ENCODE measurements at regions not wholly inside any gene's neighbourhood (a gene's known extent, or its start where the extent isn't known, plus 50 kb on each side); places are given as distances from the start of the nearest gene placed in this dataset.
A peak's percentile ranks its signal among the peaks of the same experiment; 100 is the strongest.

DNA sequence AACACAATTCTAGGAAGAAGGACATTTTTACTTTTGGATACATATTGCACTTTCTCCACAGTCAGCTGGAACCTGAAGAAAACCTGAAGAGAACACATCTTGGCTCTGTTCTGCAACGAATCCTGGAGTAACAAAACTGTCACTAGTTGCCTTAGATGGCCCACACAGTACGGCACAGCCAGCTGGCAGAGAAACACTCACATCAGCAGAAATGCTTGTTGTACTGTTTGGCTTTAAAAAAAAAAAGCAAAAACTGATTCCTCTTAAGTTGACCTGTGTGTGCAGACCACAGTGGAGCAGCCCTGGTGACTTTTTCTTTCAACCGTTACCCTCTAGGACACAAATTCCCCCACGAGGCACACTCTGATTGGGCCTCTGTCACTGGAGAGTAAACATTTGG, 152.3 kb upstream of the TWIST2 start:
- FAIRE-seq (no peak), DNase-seq (ENCODE audit: insufficient read length, low spot score) (no peak)

DNA sequence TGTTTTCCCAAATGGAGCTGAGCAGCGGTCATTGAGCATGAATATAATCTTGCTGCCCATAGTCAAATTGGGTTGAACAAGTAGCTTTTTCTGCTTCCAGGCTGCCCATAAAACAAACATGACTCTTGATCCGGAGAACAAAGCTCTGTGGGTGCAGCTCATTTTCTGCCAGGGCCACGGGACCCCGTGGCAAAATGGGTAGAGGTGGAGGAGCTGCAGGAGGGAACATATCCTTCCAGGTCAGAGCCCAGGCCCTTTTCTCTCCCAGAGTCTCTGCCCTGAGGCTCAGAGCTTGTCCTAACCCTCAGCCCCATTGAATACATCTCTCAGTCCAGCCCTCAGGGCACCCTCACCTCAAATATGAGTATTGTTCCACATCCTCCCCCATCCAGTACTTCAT, 151.6 kb upstream of the TWIST2 start:
- no peak for FAIRE-seq
- no peak for DNase-seq (ENCODE audit: insufficient read length, low spot score)

DNA sequence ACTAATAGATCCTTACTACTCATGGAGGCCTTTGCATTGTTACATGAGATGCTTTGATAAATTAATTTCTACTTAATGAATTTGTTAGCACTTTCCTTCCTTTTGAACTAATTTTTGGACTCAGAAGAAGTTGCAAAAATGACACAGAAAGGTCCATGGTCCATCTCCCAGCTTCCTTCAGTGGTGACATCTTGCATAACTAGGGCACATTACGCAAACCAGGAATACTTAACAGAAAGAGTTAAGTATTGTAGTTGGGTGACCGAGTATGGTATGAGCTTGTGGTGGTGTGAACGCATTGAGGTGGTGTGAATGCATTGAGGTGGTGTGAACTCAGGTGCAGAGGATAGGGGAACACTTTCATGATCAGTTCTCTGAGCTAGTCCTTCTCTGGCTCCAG, 151.1 kb upstream of the TWIST2 start:
- DNase-seq (ENCODE audit: insufficient read length, low spot score) (no peak), FAIRE-seq (peak; percentile 85)

DNA sequence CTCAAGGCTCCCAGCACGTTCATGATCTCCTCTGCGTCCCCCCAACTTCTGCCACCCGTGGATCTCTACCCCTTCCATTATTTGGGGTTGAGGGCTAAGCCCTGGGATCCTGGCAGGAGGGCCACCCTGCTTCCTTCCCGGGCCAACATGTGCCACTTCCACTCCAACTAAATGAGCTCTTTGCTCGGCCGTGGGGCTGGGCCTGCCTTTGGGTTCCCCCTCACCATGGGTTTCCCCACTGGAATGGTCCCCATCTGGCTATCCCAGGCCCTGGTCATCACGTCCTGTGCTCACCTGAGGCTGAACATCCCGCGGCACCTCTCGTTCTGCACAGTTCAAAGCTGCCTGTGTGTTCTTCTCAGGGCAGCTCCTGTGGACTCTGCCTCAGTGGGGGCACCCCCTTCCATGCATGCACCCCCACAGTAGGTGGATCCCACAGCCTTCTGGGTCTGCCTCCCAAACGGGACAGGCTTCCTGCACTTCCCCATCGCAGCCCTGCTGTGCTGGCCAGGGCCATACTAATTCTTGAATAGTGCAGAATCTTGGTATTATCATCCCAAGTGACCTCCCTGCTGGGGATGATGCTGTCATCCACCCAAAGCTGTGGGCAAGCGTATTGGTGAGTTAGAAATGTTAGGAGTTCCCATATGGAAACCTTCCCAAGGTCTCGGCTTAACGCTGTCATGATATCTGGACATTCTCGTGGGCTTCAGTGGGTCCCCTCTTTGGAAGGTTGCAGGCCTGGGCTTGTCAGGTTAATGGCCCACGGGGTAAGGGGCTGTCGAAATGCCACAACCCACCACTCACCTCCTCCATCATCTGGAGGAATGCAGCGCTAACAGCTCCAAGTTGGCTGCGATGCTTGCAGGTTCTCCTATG, 150.5 kb upstream of the TWIST2 start:
- DNase-seq (ENCODE audit: insufficient read length, low spot score) (no peak), FAIRE-seq (no peak)

DNA sequence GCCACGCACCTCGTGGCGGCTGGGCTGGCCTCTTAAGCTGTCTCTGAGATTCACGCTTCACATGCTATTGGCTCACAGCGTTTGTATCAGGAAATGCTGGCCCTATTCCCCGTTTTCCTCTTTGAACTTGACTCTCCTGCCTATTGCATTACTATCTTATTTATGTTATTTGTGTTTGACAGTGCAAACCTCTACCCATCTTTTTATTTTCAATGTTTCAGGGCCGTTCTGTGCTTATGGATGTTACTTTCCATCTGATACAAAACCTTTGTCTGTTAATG, 149.9 kb upstream of the TWIST2 start:
- FAIRE-seq (no peak), DNase-seq (ENCODE audit: insufficient read length, low spot score) (no peak)

DNA sequence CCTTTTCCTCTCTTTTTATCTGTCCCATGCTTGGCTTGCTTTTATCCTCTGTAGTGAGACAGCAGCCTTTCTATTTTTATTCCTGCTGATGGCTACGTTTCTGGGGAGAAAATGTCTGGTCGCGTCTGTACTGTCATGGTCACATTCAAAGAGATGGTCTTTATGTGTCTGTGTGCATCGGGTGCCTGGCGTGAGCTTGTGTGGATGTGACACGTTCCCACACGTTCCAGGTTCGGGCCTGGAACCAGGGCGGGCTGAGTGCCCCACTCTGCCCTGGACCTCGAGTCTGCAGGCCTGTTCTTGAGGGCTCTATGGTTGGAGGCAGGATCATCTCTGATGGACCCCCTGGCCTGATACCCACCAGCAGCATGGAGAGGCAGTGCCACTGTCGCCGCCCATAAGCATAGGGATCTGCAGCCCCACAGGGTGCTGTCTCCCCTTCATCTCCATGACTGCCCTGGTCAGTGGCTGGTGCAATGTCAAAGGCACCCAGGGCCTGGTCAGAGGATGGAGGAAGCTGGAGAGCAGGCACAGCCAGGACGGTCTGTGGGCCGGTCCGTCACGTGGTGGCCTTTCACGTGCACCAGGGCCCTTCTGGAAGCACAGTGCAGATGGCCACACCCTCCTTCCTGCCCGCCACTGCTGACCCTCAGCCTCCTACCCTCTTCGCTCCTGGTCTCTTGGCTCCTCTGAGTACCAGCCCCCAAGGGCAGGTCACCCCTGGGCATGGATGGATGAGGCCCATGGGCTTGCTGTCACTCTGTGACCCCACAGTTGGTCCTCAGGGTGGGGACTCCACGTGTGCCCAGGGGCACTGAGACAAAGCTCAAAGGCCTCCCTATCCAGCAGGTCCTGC, 149.2 kb upstream of the TWIST2 start:
- FAIRE-seq = no peak
- no peak for DNase-seq (ENCODE audit: insufficient read length, low spot score)

DNA sequence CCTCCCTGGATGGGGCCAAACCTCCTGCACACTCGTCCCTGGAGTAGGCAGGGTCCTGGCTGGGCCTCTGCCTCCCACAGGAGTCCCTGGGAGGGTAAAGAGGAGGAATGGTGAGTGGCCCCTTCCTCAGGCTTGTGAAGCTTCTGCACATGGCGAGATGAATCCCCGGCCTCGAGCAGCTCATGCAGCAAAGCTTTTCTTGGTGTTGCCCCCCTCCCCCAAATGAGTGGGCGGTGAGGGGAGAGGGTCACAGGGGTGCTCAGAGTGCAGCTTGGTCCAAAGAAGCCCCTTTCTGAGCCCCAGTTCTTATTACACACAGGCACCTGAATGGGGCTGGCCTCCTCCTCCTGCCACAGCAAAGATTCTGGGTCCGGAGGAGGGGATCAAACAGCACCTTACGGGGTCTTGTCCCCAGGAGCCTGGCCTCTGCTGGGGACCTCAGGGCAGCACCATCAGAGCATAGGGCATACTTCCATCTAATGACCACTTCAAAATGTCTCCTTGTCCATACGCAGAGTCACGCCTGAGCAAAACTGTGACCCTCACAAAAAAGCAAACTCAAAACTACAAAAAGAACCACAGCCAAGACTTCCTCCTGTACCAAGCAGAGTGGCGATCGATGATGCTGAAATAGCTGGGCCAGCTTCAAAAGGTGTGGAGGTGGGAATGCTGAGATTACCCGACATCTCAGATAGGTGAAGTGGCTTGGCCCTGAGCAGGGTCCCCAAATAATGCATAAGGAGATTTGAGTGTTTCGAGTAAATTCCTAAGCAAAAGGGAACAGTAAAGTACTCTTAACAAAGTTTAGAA, 148.4 kb upstream of the TWIST2 start:
- DNase-seq (ENCODE audit: insufficient read length, low spot score) (no peak), FAIRE-seq (no peak)

DNA sequence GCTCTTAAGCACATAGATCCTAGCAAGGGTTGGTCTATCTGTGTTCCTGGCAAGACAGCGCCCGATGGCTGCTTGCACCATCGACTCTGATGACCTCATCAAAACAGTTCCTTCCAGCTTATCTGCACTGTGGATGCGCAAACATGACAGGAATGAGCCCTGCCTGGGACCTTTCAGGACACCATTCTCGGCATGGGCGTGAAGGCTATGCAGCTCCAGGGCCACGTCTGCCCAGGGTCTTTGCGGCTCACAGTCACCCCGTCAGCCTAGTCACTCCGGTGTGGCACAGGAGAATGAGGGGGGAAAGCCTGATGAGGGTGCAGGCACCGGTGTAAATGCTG, 147.8 kb upstream of the TWIST2 start:
- no peak for DNase-seq (ENCODE audit: insufficient read length, low spot score)
- no peak for FAIRE-seq

DNA sequence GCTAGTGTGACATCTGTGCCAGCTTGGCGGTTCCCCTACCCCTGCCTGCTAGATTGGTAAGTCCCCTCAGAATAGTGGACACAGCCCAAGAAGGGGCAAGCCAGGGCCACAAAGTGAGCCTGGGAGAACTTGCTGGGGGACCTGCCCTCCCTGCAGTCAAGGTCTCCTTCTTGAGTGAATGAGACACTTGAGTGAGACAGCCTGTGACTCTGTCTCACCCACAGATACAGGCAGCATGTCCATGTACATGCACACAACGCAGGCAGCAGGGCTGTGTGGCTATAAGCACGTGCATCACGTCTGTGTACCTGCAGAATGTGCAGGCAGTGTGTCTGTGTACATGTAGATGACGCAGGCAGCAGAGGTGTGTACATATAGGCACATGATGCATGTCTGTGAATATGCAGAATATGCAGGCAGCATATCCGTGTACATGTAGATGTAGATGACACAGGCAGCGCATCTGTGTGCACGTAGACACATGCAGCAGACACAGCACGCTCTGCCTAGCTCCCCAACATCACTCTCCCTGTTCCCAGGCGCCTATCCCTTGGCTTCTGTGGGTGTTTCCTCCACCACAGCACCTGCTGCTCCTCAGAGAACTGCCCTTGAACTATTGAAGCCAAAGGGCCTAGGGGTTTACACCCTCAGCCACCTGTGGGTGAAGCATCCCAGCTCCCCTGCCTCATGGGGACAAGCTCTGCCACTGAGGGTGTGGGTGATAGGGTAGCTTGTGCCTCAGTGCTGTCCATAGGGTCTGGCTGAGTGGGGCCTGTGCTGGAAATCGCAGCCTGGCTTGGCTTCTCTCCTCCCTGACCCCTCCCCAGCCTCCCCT, 147.2 kb upstream of the TWIST2 start:
- DNase-seq (ENCODE audit: insufficient read length, low spot score) (no peak), FAIRE-seq (peak; percentile 66)

DNA sequence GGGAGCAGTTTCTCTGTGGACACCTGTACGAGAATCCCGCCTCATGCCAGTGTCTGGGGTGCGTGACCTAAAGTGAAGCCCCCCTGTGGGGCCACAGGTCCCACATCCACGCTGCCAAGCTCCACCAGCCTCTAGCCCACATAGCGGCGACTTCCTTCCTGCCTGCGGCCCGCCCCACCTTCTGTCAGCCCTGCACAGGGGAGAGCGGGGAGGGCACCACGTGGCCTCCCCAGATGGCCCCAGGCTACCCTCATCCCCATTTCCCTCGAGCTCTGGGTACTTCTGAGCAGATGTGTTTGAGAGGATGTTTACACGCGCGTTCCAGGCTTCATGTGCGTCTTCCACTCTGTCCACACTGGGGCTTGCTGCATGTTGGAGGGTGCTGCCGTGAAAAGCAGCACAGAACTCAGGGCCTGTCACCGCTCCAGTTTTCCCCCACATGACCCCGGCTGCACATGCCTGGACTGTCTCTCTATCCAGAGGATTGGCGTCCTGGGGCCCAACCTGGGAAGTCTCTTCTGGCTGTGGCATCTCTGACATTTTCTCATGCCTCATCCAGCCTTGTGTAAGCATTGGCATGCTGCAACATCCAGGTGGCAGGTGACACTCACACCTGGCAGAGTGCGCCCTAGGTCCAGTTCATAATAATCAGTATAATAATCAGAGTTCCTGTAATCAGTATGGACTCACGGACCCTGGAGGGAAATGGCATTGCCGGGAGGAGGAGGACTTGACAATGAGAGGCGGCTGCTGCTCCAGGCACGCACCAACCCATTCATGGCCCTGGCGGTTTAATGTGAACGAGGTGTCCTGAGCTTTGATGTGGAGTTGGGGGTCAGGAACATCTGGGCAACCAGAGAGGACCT, 146.3 kb upstream of the TWIST2 start:
- no peak for FAIRE-seq
- DNase-seq (ENCODE audit: insufficient read length, low spot score) = no peak

DNA sequence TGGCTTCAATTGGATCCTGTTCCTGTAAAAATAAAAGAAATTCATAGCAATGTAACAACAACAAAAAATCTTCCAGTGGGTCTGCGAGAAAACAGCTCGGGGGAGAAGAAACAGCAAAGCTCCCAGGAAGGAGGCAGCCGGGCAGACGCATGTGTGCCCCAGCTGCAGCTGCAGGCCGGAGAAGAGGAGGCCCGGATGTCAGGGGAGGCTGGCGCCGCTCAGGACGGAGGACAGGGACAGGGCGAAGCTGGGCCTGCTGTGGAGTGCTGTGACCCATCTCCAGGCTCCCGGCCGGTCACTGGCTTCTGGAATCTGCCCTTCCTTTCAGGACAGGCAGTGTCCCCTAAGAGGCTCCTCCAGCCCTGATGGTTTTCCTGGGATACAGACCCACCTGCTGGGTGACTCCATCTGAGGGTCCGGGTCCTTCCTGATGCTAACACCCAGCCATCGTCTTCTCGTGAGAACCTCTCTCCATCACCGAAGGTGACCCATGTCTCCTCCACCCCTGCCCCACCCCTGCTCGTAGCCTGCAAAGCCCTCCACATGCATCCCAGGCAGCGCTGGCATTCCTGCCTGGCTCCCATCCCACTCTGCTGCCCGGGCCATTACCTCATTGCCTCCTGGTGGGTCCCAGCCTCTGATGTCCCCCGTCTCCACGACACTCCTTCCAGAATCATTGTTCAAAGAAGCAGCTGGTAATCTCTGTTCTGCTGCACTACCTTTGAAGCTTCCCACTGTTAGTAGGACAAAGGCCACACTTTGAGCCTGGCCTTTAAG, 145.4 kb upstream of the TWIST2 start:
- no peak for FAIRE-seq
- no peak for DNase-seq (ENCODE audit: insufficient read length, low spot score)

DNA sequence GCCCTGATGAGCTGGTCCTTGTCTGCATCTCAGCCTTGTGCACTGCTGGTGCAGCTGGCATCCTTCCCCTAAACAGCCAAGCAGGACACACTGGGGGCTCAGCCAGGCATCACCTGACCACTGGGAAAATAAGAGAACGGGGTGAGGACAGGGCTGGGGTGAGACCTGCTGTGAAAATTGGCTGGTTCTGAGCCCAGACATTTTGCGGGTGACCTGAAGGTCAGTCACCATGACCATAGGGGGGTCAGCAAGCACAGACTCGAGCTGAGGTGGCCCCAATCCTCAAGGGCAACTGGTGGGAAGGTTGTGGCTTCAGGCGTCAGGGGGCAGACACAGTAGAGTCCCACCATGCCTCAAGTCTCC, 144.9 kb upstream of the TWIST2 start:
- no peak for DNase-seq (ENCODE audit: insufficient read length, low spot score)
- no peak for FAIRE-seq

DNA sequence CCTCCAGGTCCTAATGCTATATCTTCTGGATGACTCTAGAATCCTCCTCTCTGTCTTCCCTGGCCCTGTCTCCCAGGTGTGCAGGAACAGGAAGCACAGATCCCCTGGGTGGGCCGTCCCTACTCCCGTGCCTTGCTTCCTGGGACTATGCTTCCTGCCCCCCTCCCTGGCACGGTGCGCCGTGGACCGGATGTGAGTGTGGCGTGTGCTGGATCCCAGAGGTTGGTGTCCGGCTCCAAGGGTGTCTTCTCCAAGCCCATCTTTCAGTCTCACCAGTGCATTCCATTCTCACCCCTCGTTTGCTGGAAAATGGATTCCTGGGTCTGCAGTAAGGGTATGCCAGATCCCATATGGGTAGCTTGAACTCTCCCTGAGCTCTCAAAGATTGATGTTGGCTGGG, 144.4 kb upstream of the TWIST2 start:
- no peak for FAIRE-seq
- DNase-seq (ENCODE audit: insufficient read length, low spot score) = no peak

DNA sequence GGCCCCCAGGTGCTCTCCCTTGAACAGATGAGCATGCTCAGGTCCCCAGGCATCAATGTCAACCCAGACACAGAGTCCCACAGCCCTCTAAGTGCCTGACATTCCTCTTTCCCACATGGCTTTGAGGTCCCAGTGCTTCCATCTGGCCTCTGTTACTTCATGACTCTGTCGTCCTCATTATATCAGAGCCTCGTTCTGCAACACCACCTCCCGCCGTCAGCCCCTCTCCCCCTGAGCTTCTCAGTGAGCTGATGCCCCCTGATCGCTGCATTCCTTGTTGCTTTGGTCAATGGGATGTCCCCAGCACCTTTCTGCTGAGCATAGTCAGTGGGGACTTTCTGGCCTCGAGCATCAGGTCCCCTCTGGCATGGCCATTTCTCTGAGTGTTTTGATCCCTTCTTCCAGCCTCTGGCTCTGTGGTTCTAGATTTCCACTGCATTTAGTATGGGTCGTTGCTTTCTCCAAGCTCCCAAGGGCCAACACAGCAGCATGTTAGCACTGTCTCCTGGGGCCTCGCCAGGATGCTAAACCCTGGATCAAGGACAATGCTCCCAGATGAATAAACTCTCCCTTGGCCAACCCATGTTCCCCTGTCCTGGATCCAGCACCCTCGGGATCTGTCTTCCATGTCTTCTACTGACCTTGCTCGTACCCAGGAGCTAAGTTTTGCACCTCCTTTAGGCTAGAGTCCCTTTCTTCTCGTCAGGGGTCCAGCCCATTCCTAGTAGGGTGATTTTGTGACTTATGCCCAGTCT, 143.2 kb upstream of the TWIST2 start:
- no peak for DNase-seq (ENCODE audit: insufficient read length, low spot score)
- no peak for FAIRE-seq

DNA sequence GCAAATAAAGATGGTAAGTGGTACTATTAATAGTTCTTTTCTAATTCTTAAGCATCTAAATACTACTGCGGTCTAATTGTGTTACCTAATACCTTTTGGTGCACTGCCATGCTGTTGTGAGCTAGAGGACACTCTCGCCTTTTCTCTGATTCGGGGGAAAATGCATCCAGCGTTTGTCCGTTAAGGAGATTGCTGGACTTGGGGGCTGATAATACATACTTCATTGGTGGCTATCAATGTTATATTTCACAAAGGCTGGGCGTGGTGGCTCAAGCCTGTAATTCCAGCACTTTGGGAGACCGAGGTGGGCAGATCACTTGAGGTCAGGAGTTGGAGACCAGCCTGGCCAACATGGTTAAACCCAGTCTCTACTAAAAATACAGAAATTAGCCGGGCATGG, 141.7 kb upstream of the TWIST2 start:
- DNase-seq (ENCODE audit: insufficient read length, low spot score) (no peak), FAIRE-seq (no peak)

DNA sequence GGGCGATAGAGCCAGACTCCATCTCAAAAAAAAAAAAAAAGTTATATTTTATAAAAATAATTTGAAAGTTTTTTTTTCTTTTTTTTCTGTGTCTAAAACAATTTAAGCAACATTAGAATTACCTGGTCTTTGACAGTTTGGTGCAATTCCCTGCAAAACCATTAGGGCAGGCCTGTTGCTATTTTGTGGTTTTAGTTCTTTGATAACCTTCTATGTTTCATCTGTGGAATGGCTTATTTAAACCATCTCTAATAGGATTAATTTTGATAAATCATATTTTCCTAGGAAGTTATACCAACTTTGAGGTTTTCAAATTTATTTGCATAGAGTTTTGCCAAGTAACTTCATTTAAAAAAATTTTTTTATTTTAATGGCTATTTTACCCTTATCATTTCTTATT, 141.2 kb upstream of the TWIST2 start:
- FAIRE-seq = no peak
- no peak for DNase-seq (ENCODE audit: insufficient read length, low spot score)

DNA sequence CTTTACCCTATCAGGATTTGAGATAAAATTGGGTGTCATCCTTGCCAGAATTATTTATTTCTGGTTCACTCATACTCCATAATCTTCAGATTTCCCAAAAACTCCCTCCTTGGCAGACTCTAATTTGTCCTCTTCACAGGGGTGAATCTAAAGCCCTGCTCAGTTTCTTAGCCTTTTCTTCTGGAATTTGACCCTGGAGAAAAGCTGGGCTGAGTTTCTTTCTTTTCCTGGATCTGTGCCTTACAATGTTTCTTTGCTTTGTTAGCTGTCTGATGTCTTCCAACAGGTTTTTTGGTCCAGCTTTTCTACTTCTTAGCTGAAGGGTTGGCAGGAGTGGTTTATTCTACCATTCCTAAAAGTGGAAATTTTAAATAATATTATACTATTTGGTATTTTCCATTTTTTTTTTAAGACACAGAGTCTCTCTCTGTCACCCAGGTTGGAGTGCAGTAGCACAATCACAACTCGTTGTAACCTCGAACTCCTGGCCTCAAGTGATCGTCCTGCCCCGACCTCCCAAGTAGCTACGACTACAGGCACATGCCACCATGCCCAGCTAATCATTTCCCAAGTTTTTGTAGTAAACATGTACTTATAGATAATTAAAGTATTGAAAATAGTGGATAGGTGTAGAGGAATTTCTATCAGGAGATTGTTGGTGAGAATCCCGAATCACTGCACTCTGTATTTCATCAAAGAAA, 138.4 kb upstream of the TWIST2 start:
- FAIRE-seq (no peak), DNase-seq (ENCODE audit: insufficient read length, low spot score) (no peak)
